ENCODE measurements at regions not wholly inside any gene's neighbourhood (a gene's known extent, or its start where the extent isn't known, plus 50 kb on each side); places are given as distances from the start of the nearest gene placed in this dataset.
"Not testable (repeated sequence)": the region's sequence is repeated elsewhere in the genome, so short reads cannot be mapped to it uniquely, and the experiment has no call there.

DNA sequence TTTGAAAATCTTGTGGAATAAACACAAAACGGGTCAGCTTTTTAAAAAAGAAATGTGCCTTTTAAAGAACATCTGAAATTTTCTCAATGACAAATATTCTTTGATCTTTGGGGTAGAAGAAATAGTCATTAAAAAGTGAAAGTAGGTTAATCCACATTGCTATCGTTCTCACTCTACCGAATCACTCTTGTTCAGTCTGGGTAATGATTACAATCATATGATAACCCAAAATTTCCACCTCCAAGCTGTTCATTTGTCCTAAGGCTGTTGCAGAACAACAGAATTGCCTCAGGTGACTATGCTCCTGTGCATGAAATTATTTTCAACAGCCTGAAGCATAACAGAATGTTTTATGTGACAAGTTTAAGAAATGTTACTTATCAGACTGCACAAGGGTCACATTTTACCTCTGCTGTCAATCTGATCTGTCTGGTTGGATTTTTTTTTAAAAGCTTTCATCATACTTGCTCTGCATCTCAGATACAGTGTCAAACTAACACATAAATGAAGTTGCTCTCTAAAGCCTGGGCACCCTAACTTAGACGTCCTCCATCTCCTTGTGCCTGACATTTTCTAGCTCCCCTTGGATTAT lies 227.3 kb downstream of the LURAP1L start:
- no peak for DNase-seq

DNA sequence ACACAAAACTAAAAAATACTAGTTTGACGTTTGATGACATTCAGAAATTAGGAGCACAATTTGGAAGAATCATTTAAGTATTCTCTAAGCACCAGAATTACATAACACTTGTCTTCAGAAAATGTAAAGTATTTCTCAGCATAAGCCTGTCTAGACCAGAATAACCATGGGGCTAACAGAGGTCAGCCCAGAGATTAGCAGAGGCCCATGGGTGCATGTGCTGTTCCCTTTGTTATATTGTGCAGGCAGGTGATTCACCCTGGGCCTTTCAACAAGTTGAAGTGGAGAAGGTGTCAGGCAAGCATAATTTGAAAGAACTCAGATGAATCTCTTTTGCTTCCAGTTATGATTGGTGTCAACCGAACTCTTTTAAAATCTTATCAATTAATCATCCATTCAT lies 227.9 kb downstream of the LURAP1L start:
- no peak for DNase-seq

DNA sequence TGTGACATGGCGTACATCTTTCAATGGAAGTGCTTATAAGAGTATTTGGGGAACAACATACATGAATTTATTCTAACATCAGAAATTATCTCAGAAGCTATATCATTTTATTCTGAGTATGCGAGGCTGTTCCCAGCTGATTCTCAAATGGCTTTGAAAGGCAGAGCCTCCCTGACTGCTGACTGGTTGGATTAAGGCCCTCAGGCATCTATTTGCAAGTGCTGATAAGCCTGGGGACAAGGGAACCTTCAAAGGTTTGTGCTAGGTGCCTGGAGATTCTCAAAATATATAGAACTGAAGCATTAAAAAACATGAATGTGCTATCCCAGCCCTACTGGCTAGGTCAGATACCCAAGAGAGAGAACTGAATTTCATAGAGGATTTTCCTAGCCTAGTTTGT lies 235.1 kb downstream of the LURAP1L start:
- no peak for DNase-seq

DNA sequence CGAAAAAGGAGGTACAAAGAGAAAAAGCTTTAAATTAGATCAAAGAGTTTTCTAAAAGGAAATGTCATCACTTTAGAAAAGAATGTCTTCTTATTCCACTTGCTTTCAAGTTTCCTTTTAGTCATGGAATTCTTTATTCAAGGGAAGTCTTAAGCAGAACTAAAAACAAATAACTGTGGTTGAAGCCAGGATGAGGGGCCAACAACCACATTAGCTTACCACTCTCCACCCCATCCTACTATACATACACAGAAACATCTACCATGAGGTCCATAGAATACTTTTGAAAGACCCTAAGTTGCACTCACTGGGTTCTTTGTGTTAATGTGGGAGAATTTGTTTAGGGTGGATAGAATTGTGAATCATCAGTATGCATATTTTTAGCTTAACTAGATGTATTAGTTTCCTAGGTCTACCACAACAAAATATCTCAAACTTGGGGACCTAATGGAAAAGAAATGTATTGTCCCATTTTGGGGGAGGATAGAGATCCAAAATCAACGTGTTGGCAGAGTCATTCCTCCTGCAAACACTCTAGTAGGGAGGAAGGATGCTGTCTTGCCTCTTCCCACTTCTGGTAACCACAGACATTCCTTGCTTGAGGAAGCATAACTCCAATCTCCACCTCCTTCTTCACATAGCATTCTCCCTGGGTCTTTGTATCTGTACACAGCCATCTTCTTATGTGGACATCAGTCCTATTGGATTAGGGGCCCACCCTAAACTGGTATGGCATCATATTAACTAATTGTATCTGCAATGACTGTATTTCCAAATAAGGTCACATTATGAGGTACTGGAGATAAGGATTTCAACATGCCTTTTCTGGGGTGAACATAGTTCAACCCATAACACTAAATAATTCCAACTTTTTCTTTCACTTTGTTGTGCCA lies 239.4 kb downstream of the LURAP1L start:
- no peak for DNase-seq

DNA sequence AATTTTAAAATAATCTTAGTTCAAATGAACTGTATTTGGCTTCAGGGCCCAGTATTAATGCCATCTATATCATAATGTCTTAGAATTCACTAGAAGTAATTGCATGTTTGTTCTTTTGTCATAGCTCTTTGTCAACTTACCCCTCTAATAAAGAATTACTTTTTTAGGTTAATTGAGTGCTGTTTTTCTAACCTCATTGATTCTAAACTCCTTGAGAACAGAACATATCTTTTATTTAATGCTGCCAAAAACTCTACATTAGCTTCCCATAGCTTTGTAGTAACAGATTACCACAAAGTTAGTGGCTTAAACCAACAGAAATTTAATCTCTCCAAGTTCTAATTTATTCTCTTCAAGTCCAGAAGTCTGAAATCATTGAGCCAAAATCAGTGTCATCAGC lies 242.4 kb downstream of the LURAP1L start:
- no peak for DNase-seq

DNA sequence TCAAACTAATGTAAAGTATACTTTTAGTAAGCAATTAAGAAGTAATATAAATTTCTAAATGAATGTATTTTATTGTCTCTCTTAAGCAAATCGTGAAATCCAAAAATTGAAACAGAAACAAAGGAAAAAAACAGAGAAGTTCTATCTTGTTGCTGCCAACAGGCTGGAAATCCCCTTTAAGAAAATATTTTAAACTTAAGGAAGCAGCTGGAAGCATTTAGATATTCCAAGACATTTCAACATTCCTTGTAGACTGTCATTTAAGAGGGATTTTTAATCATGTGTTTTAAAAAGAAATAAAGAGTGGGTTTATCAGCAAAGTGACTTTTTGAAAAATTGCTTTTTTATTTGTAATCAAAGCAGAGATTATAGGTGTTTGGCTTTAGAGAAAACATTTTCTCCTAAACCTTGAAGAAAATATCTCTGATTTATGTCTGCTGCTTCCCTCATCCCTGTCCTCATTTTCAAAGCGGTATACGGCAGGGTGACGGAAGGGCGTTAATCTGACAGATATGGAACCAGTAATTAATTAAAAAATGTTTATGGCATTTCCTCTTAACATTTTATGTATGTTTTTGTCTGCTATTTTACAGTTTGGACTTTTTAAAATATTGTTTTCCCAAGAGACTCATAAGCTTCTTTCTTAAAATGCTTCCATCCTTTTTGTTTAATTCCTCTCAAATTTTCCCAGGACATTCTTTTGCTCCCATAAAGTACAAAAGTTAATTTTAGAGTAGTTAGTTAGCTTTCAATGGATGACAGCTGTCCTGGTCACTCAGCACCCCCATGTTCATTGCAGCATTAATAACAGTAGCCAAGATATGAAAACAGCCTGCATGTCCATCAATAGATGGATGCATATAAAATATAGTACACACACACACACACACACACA lies 245.6 kb downstream of the LURAP1L start:
- no peak for DNase-seq

DNA sequence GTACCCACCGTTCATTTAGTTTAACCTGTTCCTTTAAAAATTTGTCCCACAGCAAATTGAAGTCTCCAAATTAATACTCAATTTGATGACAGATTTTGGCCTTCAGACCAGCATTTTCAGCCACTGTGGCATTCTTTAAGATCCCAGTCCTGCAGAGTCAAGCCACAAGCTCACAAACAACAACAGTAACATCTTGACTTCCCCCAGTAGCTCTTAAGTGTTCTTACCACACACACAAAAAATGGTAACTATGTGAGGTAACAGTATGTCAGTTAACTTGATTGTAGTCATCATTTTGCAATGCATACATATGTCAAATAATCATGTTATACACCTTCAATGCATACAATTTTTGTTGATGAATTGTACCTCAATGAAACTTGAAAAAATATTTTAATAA lies 247.9 kb downstream of the LURAP1L start:
- DNase-seq: no peak

GRCh38 chr9:13023498-13023897 lies 248.7 kb downstream of the LURAP1L start:
- DNase-seq: no peak

GRCh38 chr9:13026956-13027355 lies 252.1 kb downstream of the LURAP1L start:
- DNase-seq: no peak

DNA sequence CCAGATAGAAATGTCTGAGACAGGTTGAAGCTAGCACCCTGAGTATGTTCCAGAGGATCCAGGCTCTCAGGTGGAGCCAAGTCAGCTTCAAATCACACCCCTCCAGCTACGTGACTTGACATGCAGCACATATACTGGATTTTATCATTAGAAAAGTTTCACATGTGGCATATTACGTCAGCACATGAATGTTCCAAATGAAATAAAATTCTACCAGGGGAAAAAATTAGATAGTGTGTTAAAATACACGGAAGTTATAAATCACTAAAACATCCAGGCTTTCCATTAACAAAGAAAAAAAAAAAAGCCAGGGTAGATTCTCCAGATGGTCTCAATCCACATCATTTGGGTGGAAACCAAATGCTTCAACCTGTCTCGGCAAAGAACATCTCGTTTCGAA lies 251.6 kb downstream of the MPDZ start:
- DNase-seq: no peak

- no peak for DNase-seq
Observed at GRCh38 chr9:13032585-13032984, 246.9 kb downstream of the MPDZ start.

DNA sequence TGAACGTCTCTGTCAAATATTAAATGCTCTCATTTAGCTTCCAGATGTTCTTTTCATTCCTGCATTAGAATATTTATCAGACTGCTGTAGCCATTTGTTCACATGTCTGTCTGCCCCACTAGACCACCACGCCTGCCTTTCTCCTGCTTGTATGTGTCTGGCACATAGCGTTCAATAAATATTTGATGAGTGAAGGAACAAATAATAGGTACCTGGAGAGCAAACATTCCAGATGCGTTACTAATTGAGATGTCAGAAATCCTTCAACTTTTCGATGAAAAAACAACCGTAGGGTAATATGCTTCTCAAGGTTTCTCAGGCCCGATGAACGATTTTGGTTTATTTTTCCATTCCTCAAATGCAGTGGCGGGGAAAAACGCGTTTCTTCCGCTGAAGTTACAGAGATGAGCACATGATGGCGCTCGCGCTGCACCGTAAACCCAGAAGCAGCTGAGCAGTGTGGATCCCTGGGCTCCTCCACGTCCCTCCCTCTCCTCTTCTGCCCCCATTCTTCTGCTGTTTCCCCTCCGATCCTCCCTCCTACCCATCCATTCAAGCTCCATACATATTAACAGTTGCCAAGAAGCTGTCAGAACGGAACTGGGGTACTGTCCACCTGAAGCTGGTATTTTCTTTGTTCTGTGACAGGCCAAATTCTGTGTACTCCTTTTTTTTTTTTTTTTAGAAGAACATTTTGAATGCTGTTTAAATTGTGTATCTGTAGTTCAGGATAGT lies 245.4 kb downstream of the MPDZ start:
- peak; percentile 57 for DNase-seq

DNA sequence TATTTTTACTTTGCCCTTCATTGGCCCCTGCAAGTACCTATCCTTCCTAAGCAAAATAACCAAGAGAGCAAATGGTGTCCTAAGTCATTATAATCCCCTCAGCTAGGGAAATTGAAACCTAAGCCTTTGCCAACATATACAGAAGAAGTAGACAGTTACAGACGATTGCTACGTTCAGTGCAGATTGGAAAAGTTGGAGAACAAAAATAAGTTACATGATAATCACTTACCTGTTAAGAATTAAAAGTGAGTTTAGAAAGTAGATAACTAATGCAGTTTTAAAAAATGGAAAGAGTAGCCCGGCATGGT lies 244.8 kb downstream of the MPDZ start:
- DNase-seq: no peak

DNA sequence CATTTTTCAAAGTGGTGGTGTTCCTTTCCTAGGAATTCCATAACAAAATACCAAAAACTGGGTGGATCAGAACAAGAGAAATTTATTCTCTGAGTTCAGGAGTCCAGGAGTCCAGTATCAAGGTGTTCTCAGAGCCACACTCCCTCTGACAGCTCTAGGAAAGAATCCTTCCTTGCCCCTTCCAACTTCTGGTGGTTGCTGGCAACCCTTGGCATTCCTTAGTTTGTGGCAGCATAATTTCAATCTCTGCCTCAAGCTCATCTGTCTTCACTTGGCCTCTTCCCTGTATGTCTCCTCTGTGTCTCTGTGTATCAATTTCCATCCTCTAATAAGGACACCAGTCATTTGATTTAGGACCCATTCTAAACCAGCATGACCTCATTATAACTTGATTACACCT lies 243.7 kb downstream of the MPDZ start:
- no peak for DNase-seq

DNA sequence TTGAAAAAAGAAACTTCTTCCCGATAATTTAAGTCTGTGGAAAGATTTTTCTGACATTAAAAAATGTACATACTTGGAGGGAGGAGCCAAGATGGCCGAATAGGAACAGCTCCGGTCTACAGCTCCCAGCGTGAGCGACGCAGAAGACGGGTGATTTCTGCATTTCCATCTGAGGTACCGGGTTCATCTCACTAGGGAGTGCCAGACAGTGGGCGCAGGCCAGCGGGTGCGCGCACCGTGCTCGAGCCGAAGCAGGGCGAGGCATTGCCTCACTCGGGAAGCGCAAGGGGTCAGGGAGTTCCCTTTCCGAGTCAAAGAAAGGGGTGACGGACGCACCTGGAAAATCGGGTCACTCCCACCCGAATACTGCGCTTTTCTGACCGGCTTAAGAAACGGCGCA lies 241.7 kb downstream of the MPDZ start:
- DNase-seq: not testable (repeated sequence)

DNA sequence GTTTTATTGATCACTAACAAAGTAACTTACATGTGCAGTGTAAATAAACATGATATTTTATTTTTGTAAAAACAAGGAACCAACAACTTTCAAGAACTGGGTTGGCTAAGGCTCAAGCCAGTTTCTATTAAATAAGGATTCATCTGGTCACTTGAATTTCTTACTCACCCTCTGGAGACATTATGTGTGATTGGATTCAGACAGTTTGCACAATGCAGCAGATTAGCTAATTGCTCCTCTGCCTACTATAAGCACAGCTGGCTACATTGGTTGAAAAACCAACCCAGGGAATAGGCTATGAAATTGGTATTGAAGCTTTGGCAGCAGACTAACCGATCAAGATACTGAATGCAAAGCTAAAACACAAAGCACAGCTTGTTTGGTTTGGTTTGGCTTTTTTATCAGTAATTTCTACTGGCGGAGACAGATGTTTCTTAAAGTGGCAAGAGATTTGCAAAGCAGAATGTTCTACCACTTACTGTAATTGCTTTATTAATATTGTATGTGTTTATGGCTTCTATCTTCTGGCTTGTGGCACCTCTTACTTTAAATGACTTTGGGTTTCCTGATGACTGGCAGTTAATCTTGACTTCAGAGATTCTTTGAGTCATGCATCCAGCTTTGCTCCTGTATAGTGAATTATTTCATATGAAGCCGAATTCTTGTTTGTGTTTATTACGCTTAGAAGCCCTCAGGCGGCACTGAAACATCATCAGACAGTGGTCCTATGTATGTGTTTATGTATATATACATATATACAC lies 231.5 kb downstream of the MPDZ start:
- DNase-seq: no peak

- DNase-seq: no peak
Observed at GRCh38 chr9:13049223-13049622, 230.3 kb downstream of the MPDZ start.

DNA sequence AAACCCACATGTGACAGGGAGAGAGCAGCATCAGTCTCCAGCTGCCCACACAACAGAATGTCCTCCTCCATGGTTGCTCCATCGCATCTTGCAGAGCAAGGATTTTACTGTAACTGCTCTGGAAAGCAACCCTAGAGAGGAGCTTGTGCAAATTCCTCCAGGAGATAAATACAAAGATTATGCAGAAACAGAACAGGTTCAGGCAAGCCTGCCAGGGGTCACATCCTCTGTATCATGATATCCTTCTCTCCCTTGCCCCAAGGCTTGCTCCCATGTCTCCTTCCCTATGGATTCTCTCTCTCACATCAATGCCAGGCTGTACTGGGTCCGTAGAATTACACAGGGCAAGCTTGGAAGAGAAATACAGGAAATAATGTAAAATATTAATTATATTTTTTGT lies 226.0 kb downstream of the MPDZ start:
- DNase-seq: no peak

- no peak for DNase-seq
Observed at GRCh38 chr9:13054389-13054788, 225.1 kb downstream of the MPDZ start.

Measured in RPMI8226 (cell line).